ENCODE measurements at regions not wholly inside any gene's neighbourhood (a gene's known extent, or its start where the extent isn't known, plus 50 kb on each side); places are given as distances from the start of the nearest gene placed in this dataset.

DNA sequence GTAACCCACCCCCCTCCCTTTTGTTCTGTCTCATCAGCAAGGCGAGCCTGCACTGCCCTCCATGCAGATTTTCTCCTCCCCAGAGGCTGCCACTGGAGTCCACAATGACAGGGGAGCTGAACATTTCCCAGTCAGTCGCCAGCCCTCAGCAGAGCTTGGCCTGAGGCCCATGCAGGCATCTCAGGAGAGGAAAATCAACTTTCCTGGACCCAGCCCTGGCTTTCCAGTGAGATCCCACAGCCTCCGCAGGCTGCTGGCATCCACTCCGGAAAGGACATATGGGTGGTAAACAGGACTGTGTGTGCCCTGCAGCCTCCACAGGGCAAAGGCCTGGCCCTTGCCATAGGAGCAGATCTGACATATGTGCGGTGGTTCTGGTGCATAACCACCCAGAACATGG, 253.8 kb downstream of the TNS1 start:
- no peak for DNase-seq

DNA sequence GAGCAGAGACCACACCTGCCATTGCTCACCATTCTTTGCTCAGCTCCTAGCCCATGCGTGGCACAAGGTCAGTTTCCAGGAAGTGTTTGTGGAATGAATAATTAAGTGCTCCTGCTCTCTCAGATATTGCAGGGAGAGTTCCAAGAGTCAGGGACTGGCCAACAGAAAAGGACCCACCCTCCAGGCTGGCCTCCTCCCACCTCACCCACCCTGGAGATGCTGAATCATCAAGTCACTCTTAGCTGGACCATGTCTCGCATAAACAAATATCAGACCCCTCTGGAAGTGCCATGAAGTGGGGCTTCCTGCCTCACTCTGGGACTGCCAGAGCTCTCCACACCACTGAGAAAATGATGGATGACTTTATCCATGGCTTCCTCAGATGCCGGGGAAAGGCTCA, 256.0 kb downstream of the TNS1 start:
- no peak for DNase-seq

- peak; percentile 79 for DNase-seq
Observed at GRCh38 chr2:217743966-217744761, 258.6 kb downstream of the TNS1 start.

DNA sequence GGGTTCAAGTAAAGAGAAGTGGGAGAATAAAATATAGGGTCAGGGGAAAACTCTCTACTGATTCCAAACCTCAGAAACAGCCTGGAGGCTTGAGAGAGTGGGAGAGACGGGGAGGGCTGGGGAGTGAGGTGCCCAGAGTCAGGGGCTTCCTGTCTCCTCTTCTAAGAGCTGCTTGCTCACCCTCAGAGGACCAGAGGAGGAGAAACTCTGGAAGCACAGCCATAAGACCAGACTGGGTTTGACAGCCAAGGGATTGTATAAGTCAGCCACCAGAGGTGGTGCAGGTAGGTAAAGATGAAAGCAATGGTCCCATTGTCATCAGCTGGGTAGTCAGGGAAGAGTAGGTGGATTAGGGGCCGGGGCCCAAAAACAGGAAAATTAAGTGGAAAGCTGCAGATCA, 259.4 kb downstream of the TNS1 start:
- no peak for DNase-seq

- no peak for DNase-seq
Observed at GRCh38 chr2:217742841-217743240, 260.0 kb downstream of the TNS1 start.

- no peak for DNase-seq
Observed at GRCh38 chr2:217742276-217742675, 260.5 kb downstream of the TNS1 start.

- DNase-seq, result no peak
Observed at GRCh38 chr2:217741381-217741955, 261.3 kb downstream of the TNS1 start.

GRCh38 chr2:217740756-217741155, 262.0 kb downstream of the TNS1 start:
- no peak for DNase-seq

GRCh38 chr2:217740178-217740577, 262.6 kb downstream of the TNS1 start:
- DNase-seq, result no peak

DNA sequence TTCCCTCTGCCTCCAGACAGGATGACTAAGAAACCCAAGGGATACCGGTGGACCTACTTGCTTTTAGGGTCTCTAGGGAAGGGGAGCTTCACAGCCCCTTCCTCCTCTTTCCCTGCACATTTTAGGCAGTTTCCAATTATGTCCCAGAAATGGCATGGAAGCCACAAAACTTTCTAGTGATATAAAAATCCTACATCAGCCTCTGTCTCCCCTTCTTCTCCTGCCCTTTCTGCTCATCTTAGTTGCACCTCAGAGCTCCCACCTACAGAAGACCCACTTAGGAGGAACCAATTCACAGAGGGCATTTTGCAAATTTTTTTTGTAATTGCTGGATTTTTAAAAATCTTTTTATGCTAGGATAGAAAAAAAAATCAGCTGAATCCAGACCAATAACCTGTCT, 263.1 kb downstream of the TNS1 start:
- DNase-seq, result no peak

DNA sequence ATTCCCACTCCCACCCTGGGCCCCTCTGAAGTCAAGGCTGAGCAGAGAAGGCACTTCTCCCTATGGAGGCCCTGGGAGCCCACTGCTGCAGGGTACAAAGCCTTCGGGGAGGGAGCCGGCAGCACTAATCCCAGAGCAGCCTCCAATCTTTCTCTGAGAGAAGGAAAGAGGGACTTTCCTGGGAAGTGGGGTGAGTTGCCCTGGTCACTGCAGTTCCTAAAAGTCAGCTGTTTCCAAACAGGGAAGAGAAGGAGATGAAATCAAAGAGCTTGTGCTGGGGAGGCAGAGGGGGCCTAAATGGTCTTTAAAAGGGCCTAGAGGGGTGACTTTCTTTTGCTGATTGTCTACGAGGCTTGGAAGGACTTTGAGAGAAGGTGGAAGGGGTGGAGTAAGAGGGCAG, 264.7 kb downstream of the TNS1 start:
- DNase-seq, result no peak

- DNase-seq, result no peak
Observed at GRCh38 chr2:217736776-217737550, 265.8 kb downstream of the TNS1 start.

DNA sequence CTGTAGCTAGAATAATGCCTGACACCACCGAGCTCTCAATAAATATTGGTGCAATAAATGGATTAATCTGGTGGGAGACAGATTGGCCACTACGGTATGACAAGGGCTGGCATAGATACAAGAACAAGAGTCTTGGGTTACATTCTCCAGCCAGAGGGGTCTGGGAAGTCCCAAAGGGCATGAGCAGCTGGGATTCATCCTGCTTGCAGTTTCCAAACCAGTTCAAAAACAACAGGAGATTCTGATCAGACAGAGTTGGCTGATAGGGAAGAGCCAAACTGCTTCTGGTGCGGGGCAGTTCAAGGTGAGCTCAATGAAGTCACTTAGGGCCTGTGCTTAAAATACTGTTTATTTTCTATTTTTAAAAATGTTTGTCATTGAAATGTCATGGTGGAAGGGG, 266.9 kb downstream of the TNS1 start:
- no peak for DNase-seq

- DNase-seq, result no peak
Observed at GRCh38 chr2:217735034-217735433, 267.8 kb downstream of the TNS1 start.

- no peak for DNase-seq
Observed at GRCh38 chr2:217733461-217733860, 269.3 kb downstream of the TNS1 start.

DNA sequence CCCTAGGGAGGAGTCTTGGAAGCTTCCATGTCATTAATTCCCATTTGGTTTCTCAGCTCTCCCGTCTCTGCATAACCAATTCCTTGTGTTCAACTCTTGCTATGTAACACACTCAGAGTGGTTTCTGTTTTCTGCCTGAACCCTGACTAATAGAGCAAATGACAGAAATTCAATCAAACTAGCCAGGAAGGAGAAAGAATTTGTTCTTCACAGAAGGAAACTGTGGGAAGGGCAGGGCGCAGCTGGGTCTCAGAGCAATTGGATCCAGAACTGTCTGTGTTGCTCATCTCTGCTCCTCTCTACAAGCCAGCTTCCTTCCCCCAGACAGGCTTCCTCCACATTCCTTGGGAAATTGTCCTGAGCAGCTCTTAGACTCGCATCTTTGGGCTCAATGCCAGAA, 269.8 kb downstream of the TNS1 start:
- DNase-seq, result no peak

GRCh38 chr2:217731805-217732204, 271.0 kb downstream of the TNS1 start:
- DNase-seq, result no peak

DNA sequence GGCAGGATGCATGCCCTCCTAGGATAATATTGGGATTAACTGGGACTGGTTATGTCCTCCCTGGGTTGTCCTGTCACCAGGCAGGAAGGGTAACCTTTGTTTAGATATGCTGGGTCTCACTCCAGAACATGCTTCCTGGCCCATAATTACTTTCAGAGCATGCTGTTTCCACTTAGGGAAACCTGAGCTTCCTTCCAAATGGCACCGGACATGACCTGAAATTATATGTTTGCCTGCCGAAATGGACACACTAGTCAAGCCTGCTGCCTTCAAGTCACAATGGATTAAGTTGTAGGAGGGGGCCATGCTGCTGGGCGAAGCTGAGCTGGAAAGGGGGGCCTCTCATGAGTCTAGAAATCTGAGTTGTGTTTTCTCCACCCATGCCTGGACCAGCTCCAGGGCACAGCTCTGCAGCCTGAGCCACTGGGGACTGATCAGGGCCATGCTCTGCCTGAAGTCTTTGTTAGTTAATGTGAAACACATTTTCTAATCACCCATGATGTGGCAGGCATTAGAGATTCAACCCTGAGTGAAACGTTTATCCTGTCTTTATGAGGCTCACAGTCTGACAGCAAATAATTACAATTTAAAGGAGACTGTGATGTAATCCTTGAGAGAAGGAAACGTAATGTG, 273.3 kb downstream of the TNS1 start:
- DNase-seq, result peak; percentile 84

- no peak for DNase-seq
Observed at GRCh38 chr2:217727801-217728200, 275.0 kb downstream of the TNS1 start.

DNA sequence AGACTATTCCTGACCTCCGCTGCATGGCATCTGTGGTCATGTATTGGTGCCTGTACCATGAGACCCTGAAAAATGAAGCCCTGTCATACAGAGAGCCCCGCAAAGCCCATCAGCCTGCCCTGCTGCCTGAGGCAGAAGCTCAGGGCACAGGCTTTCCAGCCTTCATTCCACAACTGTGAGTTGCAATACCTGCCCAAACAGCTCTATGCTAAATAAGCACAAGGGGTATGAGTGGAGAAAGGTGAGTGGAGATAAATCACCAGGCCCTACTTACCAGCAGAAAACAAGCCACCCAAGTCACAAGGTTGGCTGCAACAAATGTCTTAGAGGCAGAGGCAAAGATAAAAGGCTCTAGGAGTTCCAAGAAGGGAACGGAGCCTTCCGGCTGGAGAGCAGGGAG, 277.4 kb downstream of the TNS1 start:
- no peak for DNase-seq

DNA sequence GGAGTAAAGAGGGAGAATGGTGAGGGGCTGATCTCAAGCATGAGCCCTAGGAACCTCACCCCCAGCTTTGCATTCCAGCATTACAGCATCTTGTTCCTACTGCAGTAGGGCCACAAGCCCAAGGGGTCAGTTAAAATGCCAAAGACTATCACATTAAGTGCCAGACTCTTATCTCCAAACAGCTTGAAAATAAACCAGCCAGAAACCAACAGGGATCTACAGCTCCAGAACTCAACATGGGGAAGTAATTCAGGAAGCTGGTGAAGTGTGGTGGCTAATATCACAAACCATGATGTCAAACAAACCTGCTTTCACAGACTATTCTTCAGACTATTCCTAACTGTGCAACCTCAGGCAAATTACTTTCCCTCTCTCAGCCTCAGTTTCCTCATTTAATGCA, 278.3 kb downstream of the TNS1 start:
- DNase-seq, result no peak

DNA sequence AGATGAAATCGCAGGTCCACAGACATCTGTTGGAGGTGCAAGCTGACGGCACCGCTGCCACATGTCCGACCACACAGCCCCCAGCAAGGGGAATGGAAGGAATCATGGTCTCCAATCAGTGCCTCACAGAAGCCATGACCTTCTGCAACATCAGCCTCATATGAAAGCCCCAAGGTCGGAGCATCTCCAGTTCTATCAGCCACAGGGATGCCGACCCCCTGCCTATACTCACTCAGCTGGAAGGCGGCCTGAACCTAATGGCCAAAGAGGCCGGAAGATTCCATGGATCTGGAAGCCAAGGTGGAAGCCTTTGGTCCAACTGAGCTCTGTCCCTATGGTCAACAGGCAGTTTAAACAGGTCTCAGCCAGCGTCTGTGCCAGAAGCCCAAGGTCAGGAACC, 278.8 kb downstream of the TNS1 start:
- no peak for DNase-seq

DNA sequence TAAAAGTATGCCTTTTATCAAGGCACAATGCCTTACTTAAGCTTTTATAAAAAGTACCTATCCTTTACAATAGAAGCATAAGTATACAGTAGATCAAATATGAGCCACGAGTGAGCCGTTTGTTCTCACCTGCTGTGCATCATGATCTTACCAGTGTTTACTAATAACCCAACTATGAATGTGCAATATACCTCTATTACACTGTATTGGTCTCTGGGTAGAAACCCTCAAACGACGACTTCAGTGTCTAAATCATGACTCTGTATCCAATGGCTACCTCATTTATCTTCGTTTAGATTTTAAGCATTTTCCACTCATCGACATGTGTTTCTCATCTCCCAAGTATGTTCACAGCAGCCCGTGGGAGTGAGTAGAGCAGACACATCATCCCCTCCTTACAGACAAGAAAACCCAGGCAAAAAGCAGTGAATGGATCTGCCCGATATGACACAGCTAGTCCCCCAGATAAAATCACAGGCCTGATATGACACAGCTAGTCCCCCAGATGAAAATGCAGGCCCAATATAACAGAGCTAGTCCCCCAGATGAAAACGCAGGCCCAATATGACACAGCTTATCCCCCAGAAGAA, 279.8 kb downstream of the TNS1 start:
- no peak for DNase-seq

All from left hindlimb (tissue), 1 donor.